Small intestine (tissue), 7 donors: ENCODE measurements at regions not wholly inside any gene's neighbourhood (a gene's known extent, or its start where the extent isn't known, plus 50 kb on each side); places are given as distances from the start of the nearest gene placed in this dataset.

Experiments used
- DNase-seq, 2 donors: peaks; one replicate each; pipeline versions ENCODE4 v3.0.0 to v3.0.0-alpha.2; 2013
- FAIRE-seq: peaks from 2 replicates; lab custom pipeline; 2012; peaks lifted over from hg19 to GRCh38; lab: Jason Lieb, UNC
- H3K27ac ChIP-seq, 3 donors: one replicate each; pipeline ENCODE4 v1.5.1; 2013; ENCODE audit warnings: low read length in 2 of 3, mild to moderate bottlenecking in 2 of 3, control low read depth in 1 of 3, inconsistent platforms in 1 of 3, low read depth in 1 of 3, moderate library complexity in 1 of 3
- H3K27me3 ChIP-seq, 3 donors: one replicate each; pipeline ENCODE4 v1.6.1; 2013; ENCODE audit warnings: low read length in 3 of 3, inconsistent platforms in 1 of 3; ENCODE audit not compliant: control insufficient read depth in 3 of 3, insufficient read depth in 3 of 3
- H3K36me3 ChIP-seq, 3 donors: one replicate each; pipeline ENCODE4 v1.6.1; 2013; ENCODE audit warnings: low read length in 3 of 3, inconsistent platforms in 1 of 3, low read depth in 1 of 3, mild to moderate bottlenecking in 1 of 3, moderate library complexity in 1 of 3; ENCODE audit not compliant: control insufficient read depth in 3 of 3, insufficient read depth in 2 of 3
- H3K4me1 ChIP-seq, 3 donors: one replicate each; pipeline ENCODE4 v1.6.1; 2013; ENCODE audit warnings: low read length in 2 of 3, inconsistent platforms in 1 of 3, low read depth in 1 of 3, mild to moderate bottlenecking in 1 of 3, moderate library complexity in 1 of 3; ENCODE audit not compliant: control insufficient read depth in 3 of 3, insufficient read depth in 2 of 3
- H3K4me3 ChIP-seq, 3 donors: one replicate each; pipeline ENCODE4 v1.5.1; 2013; ENCODE audit warnings: low read length in 3 of 3, control low read depth in 1 of 3, inconsistent platforms in 1 of 3, low read depth in 1 of 3, mild to moderate bottlenecking in 1 of 3, moderate library complexity in 1 of 3
- H3K9me3 ChIP-seq, 2 donors: one replicate each; pipeline ENCODE4 v1.6.1; 2013; ENCODE audit warnings: low read depth in 1 of 2, low read length in 1 of 2; ENCODE audit not compliant: control insufficient read depth in 2 of 2, insufficient read depth in 1 of 2
- WGBS, 3 donors: extraction: QIAGEN DNeasy Blood & Tissue Kit; methylation state at CpG; one replicate each; pipeline ENCODE4 v1.1.7; 2013; 5-methylcytosine and 5-hydroxymethylcytosine counted together
- donor health status: healthy with polysubstance abuse.
- donor health status: control.
- donor health status: control.
- donor health status: Bipolar disorder and iron deficiency.
- donor health status: healthy.

DNA sequence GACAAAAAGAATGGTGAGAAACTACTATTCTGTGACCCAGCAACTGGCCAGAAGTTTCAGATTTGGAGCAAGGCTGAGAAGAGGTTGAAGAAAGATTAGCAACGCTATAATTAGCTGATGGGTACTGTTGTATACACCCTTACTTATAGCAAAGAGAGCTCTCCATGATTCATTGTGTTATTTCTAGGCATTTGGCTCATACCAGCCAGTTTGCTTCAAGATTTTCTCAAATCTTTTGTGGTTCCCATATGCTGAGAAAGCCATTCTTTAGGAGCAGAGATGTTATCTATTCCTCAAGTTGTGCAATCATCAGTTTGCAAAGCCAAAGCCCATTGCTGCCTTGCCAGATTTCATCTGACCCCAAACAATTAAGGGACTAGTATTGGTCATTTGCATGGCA, 179.4 kb downstream of the ETS1 start:
- Histone ChIP-seq H3K4me1 (peaks cover 2 to 10% (median 3%) of the 10 kb centered on the region in 3 donors), H3K4me3 (no peak overlapping the region), H3K27ac (no peak overlapping the region), H3K27me3 (no peaks in the 10 kb centered on the region), H3K36me3 (no peaks in the 10 kb centered on the region), H3K9me3 (no peaks in the 10 kb centered on the region)
- DNase-seq (no peak), FAIRE-seq (no peak)
- 69 to 93% (median 92%) methylated on average over 1 of the region's 1 CpG for WGBS, 3 donors

DNA sequence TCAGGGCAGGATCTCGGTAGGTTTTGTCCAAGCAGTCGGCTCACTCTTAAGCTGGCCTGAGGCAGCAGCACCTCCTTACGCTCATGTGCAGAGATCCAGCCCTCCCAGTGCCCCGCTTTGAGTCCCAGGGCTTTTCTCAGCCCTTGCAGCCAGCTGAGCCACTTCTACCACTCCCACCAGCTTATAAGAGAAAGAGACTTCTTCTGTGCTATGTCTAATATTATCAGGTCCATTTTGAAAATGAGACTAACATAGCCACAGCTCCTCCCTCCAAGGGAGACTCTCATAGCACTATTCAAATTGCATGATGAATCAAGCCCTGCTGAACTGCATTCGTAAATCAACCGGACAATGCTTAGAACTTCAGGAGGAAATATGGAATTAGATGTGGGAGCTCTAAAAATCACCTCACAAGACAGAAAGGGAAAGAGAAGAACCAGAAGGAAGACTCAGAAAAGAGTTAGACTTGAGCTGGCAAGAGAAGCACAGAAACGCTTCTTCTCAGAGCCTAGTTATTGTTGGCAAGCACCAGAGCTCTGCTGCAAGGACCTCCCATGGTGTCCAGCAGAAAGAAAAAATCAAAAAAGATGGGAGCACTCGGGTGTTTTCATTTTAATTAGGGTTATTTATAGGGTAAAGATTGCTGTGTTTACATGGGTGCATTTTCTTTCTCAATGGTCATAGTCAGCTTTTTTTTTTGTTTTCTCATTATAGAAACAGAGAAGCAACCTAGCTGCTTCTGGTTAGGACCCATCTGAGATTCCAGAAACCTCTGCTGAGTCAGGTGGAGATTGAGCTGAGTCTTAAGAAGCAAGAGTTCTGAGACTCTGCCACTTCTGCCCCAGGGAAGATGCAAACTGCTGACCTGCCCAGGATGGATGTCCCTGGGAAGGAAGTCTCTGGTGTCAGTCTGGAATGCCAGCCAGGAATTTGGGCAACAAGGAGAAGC, 181.4 kb downstream of the ETS1 start:
- Histone ChIP-seq H3K4me3 (no peak overlapping the region), H3K9me3 (no peaks in the 10 kb centered on the region), H3K27me3 (no peaks in the 10 kb centered on the region), H3K27ac (peak overlapping the region in 1 of 3 donors; percentile 52), H3K36me3 (no peaks in the 10 kb centered on the region), H3K4me1 (peaks cover 0 to 3% (median 0%) of the 10 kb centered on the region in 3 donors)
- DNase-seq = no peak
- WGBS, 3 donors = 63 to 85% (median 83%) methylated on average over 8 of the region's 8 CpGs
- no peak for FAIRE-seq

DNA sequence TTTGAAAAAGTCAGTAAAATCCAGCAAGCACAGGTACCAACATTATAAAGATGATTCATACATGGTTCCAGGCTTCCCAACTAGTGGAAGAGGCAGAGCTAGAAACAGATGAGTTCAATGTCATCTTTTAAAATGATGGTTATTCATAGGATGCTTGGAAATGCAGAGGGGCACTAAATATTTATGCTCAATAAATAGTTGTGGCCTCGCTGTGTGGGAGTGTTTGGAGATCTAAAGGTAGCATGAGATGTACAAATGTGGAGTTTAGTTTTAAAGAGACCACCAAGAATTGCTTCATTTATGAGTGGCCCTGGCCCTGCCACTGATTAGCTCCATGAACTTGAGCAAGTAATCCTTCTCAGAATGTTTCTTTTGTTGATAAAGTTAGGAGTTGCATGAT, 182.2 kb downstream of the ETS1 start:
- 86 to 94% (median 91%) methylated on average over 1 of the region's 1 CpG for WGBS, 3 donors
- Histone ChIP-seq H3K27me3 (no peaks in the 10 kb centered on the region), H3K4me1 (peaks cover 0 to 3% (median 0%) of the 10 kb centered on the region in 3 donors), H3K9me3 (no peaks in the 10 kb centered on the region), H3K4me3 (no peak overlapping the region), H3K36me3 (no peaks in the 10 kb centered on the region), H3K27ac (no peak overlapping the region)
- DNase-seq (no peak), FAIRE-seq (no peak)

DNA sequence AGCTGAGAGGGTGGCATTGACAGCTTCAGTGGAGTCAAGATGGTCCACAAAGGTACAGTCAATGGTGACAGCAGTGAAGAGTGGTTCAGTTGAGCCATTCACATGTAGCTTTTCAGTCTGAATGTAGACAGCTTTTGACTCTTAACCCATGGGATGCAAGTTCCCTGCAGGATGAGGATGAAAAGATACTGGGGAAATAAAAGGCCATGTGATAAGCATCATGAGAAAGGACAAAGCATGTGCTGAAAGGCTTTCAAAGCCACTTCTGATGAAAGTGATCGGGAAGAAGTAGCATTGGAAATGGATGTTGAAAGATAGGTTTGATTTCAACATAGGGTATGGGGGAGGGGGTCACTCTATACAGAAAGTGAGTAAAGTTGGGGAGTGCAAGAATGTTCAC, 182.9 kb downstream of the ETS1 start:
- H3K4me1 ChIP-seq = peaks cover 0 to 3% (median 0%) of the 10 kb centered on the region in 3 donors
- H3K36me3 ChIP-seq = no peaks in the 10 kb centered on the region
- WGBS, 3 donors = 95 to 100% (median 96%) methylated on average over 1 of the region's 1 CpG
- H3K9me3 ChIP-seq = no peaks in the 10 kb centered on the region
- H3K4me3 ChIP-seq = no peak overlapping the region
- FAIRE-seq (no peak), DNase-seq (no peak)
- H3K27ac ChIP-seq = no peak overlapping the region
- no peaks in the 10 kb centered on the region for H3K27me3 ChIP-seq

DNA sequence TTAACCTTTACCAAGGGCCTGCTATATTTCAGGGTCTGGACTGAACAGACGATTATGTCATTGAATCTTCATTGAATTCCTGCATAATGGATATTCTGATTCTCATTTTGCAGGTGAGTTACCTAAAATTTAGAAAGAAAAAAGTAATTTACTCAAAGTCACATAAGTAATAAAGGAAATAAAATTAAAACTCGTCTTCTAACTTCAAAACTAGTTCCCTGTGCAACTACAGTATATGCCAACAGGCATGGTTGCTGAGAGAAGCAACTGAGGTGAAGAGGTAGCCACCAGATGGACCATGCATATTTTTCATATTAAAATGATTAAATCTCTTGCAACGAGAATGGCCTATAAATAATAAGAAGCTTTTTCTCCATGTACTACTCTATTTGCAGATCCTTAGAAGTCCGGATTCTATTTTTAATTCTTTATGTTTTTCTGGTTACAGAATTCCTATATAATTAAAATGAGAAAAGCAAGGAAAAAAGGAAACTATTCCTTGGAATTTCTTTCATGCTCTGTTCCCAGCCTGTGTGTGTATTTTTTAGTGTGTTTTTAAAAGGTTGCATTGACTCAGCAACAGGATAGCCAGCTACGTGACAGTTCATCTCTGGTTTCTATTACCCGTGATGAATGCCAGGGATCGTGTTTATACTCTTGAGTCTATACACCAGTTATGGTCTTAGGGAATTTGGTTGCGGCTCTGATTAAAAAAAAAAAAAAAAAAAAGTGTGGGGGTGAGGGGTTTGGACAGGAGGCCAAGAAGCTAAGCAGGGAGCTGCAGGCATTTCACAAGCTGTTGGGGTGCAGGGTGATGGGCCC, 186.8 kb downstream of the ETS1 start:
- Histone ChIP-seq H3K4me3 (no peak overlapping the region), H3K4me1 (no peaks in the 10 kb centered on the region), H3K27me3 (no peaks in the 10 kb centered on the region), H3K36me3 (no peaks in the 10 kb centered on the region), H3K9me3 (no peaks in the 10 kb centered on the region), H3K27ac (no peak overlapping the region)
- no peak for FAIRE-seq
- 87 to 93% (median 92%) methylated on average over 8 of the region's 8 CpGs for WGBS, 3 donors
- no peak for DNase-seq

DNA sequence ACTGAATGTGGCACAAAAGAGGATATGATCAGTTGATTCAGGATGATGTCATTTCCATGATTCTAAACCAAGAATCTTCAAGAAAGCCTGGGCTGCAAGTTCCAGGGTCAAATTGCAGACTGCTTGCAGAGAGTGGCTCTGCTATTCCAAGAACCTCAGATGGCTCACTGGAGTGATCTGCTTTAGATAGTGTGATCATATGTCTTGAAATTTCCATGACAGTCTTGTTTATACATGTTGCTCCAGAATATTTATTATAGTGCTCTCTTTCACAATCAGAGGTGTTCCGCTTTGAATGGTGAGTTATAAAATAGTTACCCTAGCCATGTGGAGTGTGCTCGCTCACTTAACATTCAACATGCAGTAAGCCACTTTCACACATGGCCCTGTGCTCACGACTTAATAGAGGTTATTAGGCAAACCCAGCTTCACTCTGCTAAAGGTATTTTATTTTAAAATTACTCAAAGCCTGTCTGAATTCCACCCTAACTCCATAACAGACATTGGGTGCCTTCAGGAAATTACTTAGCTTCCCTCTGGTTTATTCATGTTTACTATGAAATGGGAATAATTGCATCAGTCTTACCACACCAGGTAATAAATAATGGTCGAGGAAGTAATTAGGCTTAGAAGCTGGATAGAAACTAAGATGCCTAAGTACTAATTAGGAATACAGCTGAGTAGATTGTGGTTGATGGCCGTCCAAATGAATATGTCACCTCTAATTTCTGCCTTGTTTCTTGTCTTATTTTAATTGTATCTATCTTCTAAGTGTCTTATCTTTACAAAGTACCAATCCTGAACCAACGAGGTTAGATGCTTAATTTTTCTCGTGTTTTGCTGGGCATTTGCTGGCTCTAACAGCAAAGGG, 187.9 kb downstream of the ETS1 start:
- 75 to 79% (median 76%) methylated on average over 7 of the region's 7 CpGs for WGBS, 3 donors
- H3K4me1 ChIP-seq = no peaks in the 10 kb centered on the region
- DNase-seq (no peak), FAIRE-seq (no peak)
- H3K9me3 ChIP-seq = no peaks in the 10 kb centered on the region
- no peaks in the 10 kb centered on the region for H3K27me3 ChIP-seq
- no peak overlapping the region for H3K27ac ChIP-seq
- no peaks in the 10 kb centered on the region for H3K36me3 ChIP-seq
- no peak overlapping the region for H3K4me3 ChIP-seq

DNA sequence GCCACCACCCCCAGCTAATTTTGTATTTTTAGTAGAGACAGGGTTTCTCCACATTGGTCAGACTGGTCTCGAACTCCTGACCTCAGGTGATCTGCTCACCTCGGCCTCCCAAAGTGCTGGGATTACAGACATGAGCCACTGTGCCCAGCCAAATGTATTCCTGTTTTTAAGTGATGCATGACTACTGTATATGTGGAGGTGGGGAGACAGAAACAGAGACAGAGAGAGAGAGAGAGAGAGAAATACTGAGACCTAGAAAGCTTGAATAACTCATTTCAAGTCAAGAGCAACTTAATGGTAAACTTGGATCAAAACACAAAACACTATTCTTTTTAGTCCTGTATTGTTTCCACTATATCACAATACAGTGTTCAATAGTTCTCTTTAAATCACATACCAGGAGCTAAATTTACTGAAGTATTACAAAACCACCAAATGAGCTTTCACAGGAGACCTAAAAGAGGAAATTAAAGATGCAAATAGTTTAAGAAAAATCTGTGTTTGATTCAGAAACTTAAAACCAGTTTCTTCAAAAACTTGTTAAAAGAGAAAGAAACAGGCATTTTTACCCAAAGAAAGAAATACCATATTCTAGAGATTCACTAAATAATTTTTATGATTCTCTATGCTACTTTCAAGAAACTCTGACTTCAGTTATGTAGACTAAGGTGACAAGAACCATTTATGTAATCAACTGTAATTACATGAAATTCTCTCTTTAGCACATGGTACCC, 188.7 kb downstream of the ETS1 start:
- DNase-seq = no peak
- WGBS, 3 donors = 90 to 100% (median 95%) methylated on average over 2 of the region's 2 CpGs
- H3K4me3 ChIP-seq = no peak overlapping the region
- H3K36me3 ChIP-seq = no peaks in the 10 kb centered on the region
- H3K4me1 ChIP-seq = no peaks in the 10 kb centered on the region
- H3K27ac ChIP-seq = no peak overlapping the region
- no peaks in the 10 kb centered on the region for H3K9me3 ChIP-seq
- no peak for FAIRE-seq
- no peaks in the 10 kb centered on the region for H3K27me3 ChIP-seq
